T-cell (primary cell): ENCODE measurements at regions not wholly inside any gene's neighbourhood (a gene's known extent, or its start where the extent isn't known, plus 50 kb on each side); places are given as distances from the start of the nearest gene placed in this dataset.

Experiments used
- ATAC-seq, 4 experiments: fragments of 200-7000 bp in 3 of 4; fragments of 150-1000 bp in 1 of 4; cut with Tn5 transposase; replicated peaks in 1 of 4; 1 replicate in 3 of 4; 2 replicates in 1 of 4; pipeline ENCODE4 v1.10.0; 2021; ENCODE audit warnings: moderate library complexity in 3 of 4, mild to moderate bottlenecking in 2 of 4, moderate number of reproducible peaks in 1 of 4
- CTCF ChIA-PET, 2 donors: fragments of 300-600 bp; sonication (Branson Sonifier 250); formaldehyde crosslinking; loops; one replicate each; lab custom pipeline; 2022; ENCODE audit warnings: antibody characterized with exemption in 2 of 2; lab: Charles Lee
- POLR2A ChIA-PET, 2 donors: fragments of 300-600 bp; sonication (Branson Sonifier 250); formaldehyde crosslinking; loops; one replicate each; lab custom pipeline; 2022; ENCODE audit warnings: antibody characterized with exemption in 2 of 2; lab: Charles Lee
- DNase-seq, 35 experiments: peaks; one replicate each; pipeline versions ENCODE4 v3.0.0 to v3.0.0-alpha.2; 2013 to 2023
- H3K27ac ChIP-seq: one replicate; pipeline ENCODE4 v1.5.1; 2013; ENCODE audit warnings: low read length
- H3K27me3 ChIP-seq, 2 experiments: replicated peaks in 1 of 2; 1 replicate in 1 of 2; 2 replicates in 1 of 2; pipeline versions ENCODE4 v1.6.1 to v1.7.0; 2013; ENCODE audit warnings: low read length in 1 of 2, mixed read lengths in 1 of 2; ENCODE audit not compliant: control insufficient read depth in 2 of 2, insufficient read depth in 2 of 2; ENCODE audit errors: extremely low read depth in 1 of 2
- H3K36me3 ChIP-seq, 2 donors: 1 replicate in 1 of 2; 2 replicates in 1 of 2; pipeline versions ENCODE4 v1.6.1 to v1.7.0; 2013; ENCODE audit warnings: low read length in 1 of 2; ENCODE audit not compliant: control insufficient read depth in 2 of 2, insufficient read depth in 1 of 2; ENCODE audit errors: extremely low read depth in 1 of 2
- H3K4me1 ChIP-seq, 2 experiments: 1 replicate in 1 of 2; 2 replicates in 1 of 2; pipeline versions ENCODE4 v1.6.1 to v1.7.0; 2013; ENCODE audit warnings: low read length in 2 of 2, mixed read lengths in 1 of 2; ENCODE audit not compliant: insufficient read depth in 2 of 2, control insufficient read depth in 1 of 2; ENCODE audit errors: extremely low read depth in 1 of 2
- H3K4me3 ChIP-seq, 2 donors: 1 replicate in 1 of 2; 2 replicates in 1 of 2; pipeline versions ENCODE4 v1.5.1 to v1.7.0; 2013; ENCODE audit warnings: mild to moderate bottlenecking in 2 of 2, low read length in 1 of 2, moderate library complexity in 1 of 2; ENCODE audit not compliant: control insufficient read depth in 1 of 2; ENCODE audit errors: extremely low read depth in 1 of 2
- H3K9me3 ChIP-seq: 2 replicates; pipeline ENCODE4 v1.7.0; 2013
- H3K27ac Mint-ChIP-seq, 2 donors: one replicate each; pipeline ENCODE4 v1.8.0; 2020 to 2021; ENCODE audit warnings: mild to moderate bottlenecking in 2 of 2, mixed read lengths in 2 of 2
- H3K27me3 Mint-ChIP-seq, 2 donors: one replicate each; pipeline ENCODE4 v1.8.0; 2021 to 2022; ENCODE audit warnings: mixed read lengths in 2 of 2
- H3K36me3 Mint-ChIP-seq: one replicate; pipeline ENCODE4 v1.8.0; 2021; ENCODE audit warnings: mixed read lengths
- H3K4me1 Mint-ChIP-seq, 3 donors: one replicate each; pipeline ENCODE4 v1.8.0; 2020 to 2022; ENCODE audit warnings: mixed read lengths in 3 of 3, mild to moderate bottlenecking in 1 of 3
- H3K4me3 Mint-ChIP-seq, 3 donors: one replicate each; pipeline ENCODE4 v1.8.0; 2020 to 2022; ENCODE audit warnings: mild to moderate bottlenecking in 3 of 3, mixed read lengths in 3 of 3, moderate library complexity in 3 of 3
- H3K9me3 Mint-ChIP-seq, 3 donors: one replicate each; pipeline ENCODE4 v1.8.0; 2020 to 2022; ENCODE audit warnings: mixed read lengths in 3 of 3
- WGBS: methylation state at CpG from one replicate; pipeline ENCODE4 v1.1.5; 2013; ENCODE audit warnings: missing lambda C conversion rate; ENCODE audit not compliant: insufficient coverage; 5-methylcytosine and 5-hydroxymethylcytosine counted together

DNA sequence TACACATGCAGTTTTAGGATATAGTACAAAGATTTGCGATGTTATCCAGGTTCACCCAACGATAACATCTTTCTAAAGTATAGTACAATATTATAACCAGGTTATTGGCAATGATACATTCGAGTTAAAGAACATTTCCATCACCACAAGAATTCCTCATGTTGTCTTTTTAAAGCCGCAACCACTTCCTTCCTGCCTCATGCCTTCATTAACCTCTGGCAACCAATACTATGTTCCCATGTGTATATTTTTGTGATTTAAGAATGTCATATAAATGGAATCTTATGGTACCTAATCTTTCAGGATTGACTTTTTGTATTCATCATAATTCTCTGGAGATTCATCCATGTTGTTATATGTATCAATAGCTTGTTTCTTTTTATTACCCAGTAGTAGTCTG is 1183.2 kb downstream of the CDH11 start:
- no peaks in the 10 kb centered on the region for H3K4me1 ChIP-seq
- Mint-ChIP-seq H3K27me3 (no peaks in the 10 kb centered on the region), H3K36me3 (no peaks in the 10 kb centered on the region), H3K4me3 (no peak overlapping the region), H3K9me3 (peaks cover 26 to 42% (median 42%) of the 10 kb centered on the region in 3 donors), H3K4me1 (no peaks in the 10 kb centered on the region), H3K27ac (no peak overlapping the region)
- no peaks in the 10 kb centered on the region for H3K36me3 ChIP-seq
- no CpG with 5 or more reads among the region's 4 CpGs for WGBS
- ATAC-seq (no peak), DNase-seq (no peak)
- H3K27me3 ChIP-seq: no peaks in the 10 kb centered on the region
- ChIA-PET POLR2A (no interaction called here), CTCF (no interaction called here)
- peaks cover 5% of the 10 kb centered on the region for H3K9me3 ChIP-seq
- H3K27ac ChIP-seq: no peak overlapping the region
- no peak overlapping the region for H3K4me3 ChIP-seq

GRCh38 chr16:63933841-63934240 is 1188.0 kb downstream of the CDH11 start:
- Mint-ChIP-seq H3K27me3 (no peaks in the 10 kb centered on the region), H3K27ac (no peak overlapping the region), H3K4me3 (no peak overlapping the region), H3K36me3 (no peaks in the 10 kb centered on the region), H3K9me3 (peaks cover 16 to 34% (median 29%) of the 10 kb centered on the region in 3 donors), H3K4me1 (no peaks in the 10 kb centered on the region)
- Histone ChIP-seq H3K36me3 (no peaks in the 10 kb centered on the region), H3K4me1 (no peaks in the 10 kb centered on the region), H3K27me3 (no peaks in the 10 kb centered on the region), H3K4me3 (no peak overlapping the region), H3K27ac (no peak overlapping the region), H3K9me3 (peaks cover 5% of the 10 kb centered on the region)
- WGBS: no CpG with 5 or more reads among the region's 3 CpGs
- ATAC-seq (no peak), DNase-seq (no peak)
- ChIA-PET POLR2A (no interaction called here), CTCF (no interaction called here)

DNA sequence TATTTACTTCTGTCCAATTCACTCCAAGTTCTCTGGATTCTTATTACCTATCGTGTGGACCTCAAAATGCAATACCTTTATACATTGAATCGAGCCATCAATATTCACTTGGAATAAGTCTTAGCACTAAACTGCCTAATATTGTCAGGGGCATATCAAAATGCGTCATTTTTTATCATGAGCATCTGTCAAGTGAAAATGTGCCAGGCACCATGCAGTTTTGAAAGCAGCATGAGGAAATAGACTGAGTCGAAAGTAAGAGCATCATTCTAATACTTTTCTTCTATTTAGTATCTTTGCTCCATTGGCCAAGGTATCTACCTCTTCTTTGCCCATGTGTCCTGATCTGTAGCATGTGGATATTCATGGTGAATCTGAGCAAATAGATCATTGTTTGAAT is 1193.4 kb downstream of the CDH11 start:
- ChIA-PET POLR2A (no interaction called here), CTCF (no interaction called here)
- WGBS: 100% methylated on average over 1 of the region's 4 CpGs

DNA sequence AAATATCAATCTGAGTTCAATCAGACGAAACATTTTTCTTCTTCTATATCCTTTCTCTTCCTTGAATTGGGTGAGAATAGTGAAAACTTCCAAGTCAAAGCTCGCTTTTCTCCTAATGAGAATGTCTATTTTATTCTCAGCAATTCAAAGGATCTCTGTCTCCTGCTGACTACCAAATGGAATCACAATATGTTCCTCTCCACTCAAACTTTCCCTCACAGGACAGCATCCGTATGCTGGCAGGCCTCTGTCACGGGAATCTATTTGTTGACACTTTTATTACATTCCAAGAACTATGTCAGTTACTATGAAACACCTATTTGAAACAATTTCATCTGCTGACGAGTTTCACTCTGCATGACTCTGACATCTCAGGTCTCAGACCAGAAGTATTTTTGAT is 1196.6 kb downstream of the CDH11 start:
- Histone ChIP-seq H3K9me3 (no peaks in the 10 kb centered on the region), H3K4me1 (no peaks in the 10 kb centered on the region), H3K27me3 (no peaks in the 10 kb centered on the region), H3K4me3 (no peak overlapping the region), H3K27ac (no peak overlapping the region), H3K36me3 (no peaks in the 10 kb centered on the region)
- WGBS: 69% methylated on average over 3 of the region's 5 CpGs
- Mint-ChIP-seq H3K36me3 (no peaks in the 10 kb centered on the region), H3K27me3 (no peaks in the 10 kb centered on the region), H3K4me1 (no peaks in the 10 kb centered on the region), H3K9me3 (peaks cover 22 to 36% (median 35%) of the 10 kb centered on the region in 3 donors), H3K4me3 (no peak overlapping the region), H3K27ac (no peak overlapping the region)
- ChIA-PET CTCF (no interaction called here), POLR2A (no interaction called here)
- no peak for ATAC-seq
- no peak for DNase-seq

More for the DNA sequence above, 1193.4 kb downstream of the CDH11 start:
- H3K4me1 Mint-ChIP-seq: no peaks in the 10 kb centered on the region
- Histone ChIP-seq H3K4me1 (no peaks in the 10 kb centered on the region), H3K27ac (no peak overlapping the region), H3K27me3 (no peaks in the 10 kb centered on the region), H3K9me3 (no peaks in the 10 kb centered on the region), H3K36me3 (no peaks in the 10 kb centered on the region), H3K4me3 (no peak overlapping the region)
- no peak for ATAC-seq
- no peaks in the 10 kb centered on the region for H3K27me3 Mint-ChIP-seq
- H3K4me3 Mint-ChIP-seq: no peak overlapping the region
- no peak overlapping the region for H3K27ac Mint-ChIP-seq
- no peak for DNase-seq
- peaks cover 25 to 40% (median 38%) of the 10 kb centered on the region in 3 donors for H3K9me3 Mint-ChIP-seq
- no peaks in the 10 kb centered on the region for H3K36me3 Mint-ChIP-seq

DNA sequence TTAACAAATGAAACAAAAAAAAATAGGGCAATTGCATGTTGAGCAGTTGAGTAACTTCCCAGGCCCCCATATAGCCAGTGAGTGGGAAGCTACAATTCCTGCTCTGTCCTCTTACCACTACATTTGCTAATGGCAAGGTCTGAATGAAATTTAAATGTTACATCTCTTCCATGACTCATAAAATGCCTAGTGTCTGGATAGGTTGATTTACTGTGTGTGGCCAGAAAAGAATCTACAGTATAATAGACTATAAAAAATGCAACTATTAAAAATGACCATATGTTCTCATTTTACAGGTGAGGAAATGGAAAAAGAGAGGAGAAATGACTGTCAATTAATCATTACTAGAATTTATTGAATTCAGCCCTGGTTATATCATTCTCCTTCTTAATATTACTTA is 1199.3 kb downstream of the CDH11 start:
- no peaks in the 10 kb centered on the region for H3K4me1 ChIP-seq
- Mint-ChIP-seq H3K4me1 (no peaks in the 10 kb centered on the region), H3K36me3 (no peaks in the 10 kb centered on the region), H3K9me3 (peaks cover 26 to 49% (median 35%) of the 10 kb centered on the region in 3 donors), H3K27me3 (no peaks in the 10 kb centered on the region), H3K4me3 (no peak overlapping the region), H3K27ac (no peak overlapping the region)
- no peak overlapping the region for H3K27ac ChIP-seq
- POLR2A ChIA-PET: no interaction called here
- H3K9me3 ChIP-seq: no peaks in the 10 kb centered on the region
- CTCF ChIA-PET: no interaction called here
- no peaks in the 10 kb centered on the region for H3K27me3 ChIP-seq
- no peaks in the 10 kb centered on the region for H3K36me3 ChIP-seq
- DNase-seq (no peak), ATAC-seq (no peak)
- H3K4me3 ChIP-seq: no peak overlapping the region

DNA sequence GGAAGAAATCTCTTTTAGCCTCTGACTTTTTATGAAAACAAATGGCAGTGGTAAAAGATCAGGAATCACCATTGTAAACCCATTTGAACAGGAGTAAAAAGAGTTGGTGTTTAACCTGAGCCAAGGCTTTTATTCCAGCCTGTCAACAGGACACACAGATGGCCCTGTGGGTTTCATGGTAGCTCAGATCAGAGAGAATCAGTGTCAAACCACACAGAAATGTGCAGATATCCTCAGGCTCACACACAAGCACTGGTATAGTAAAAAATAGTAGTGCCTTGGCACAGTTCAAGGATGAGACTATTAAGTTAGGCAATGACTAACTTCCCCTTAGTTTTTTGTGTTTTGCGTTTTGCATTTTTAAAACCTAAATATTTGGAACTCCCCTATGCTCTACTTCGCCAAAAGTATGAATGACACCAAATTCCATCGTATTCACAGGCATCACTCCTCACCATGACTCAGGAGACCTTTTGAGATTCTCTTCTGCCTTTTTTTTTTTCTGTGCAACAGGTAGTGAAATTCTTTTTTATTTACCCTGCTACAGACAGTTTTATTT is 1200.0 kb downstream of the CDH11 start:
- Mint-ChIP-seq H3K4me3 (no peak overlapping the region), H3K36me3 (no peaks in the 10 kb centered on the region), H3K27me3 (no peaks in the 10 kb centered on the region), H3K9me3 (peaks cover 26 to 55% (median 37%) of the 10 kb centered on the region in 3 donors), H3K27ac (no peak overlapping the region), H3K4me1 (no peaks in the 10 kb centered on the region)
- no peak for ATAC-seq
- no CpG with 5 or more reads among the region's 3 CpGs for WGBS
- no peak for DNase-seq
- H3K4me3 ChIP-seq: no peak overlapping the region
- no peaks in the 10 kb centered on the region for H3K9me3 ChIP-seq
- no peaks in the 10 kb centered on the region for H3K36me3 ChIP-seq
- ChIA-PET CTCF (no interaction called here), POLR2A (no interaction called here)
- H3K4me1 ChIP-seq: no peaks in the 10 kb centered on the region
- H3K27me3 ChIP-seq: no peaks in the 10 kb centered on the region
- H3K27ac ChIP-seq: no peak overlapping the region

DNA sequence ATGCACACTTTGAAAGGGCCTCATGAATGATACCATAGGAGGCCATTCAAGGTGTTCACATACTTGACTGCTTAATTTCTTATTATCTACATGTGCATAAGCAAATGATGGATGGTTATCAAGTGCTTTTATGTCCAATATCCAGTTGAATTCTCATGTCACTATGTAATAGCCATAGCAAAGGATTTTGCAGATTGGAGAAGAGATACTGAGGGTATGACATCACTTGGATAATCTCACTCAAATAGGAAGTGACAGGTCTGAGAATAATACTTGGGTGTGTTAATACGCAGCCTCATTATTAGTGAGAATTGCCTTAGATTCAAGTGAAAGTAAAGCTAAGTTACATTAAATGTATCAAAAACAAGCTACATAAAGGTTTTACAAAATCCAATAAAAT is 1208.6 kb downstream of the CDH11 start:
- POLR2A ChIA-PET: no interaction called here
- DNase-seq: no peak
- H3K4me1 ChIP-seq: no peaks in the 10 kb centered on the region
- CTCF ChIA-PET: no interaction called here
- Mint-ChIP-seq H3K4me3 (no peak overlapping the region), H3K4me1 (no peaks in the 10 kb centered on the region), H3K9me3 (peaks cover 0 to 33% (median 24%) of the 10 kb centered on the region in 3 donors), H3K36me3 (no peaks in the 10 kb centered on the region), H3K27ac (no peak overlapping the region), H3K27me3 (no peaks in the 10 kb centered on the region)
- H3K27ac ChIP-seq: no peak overlapping the region
- WGBS: no CpG with 5 or more reads among the region's 1 CpG
- H3K36me3 ChIP-seq: no peaks in the 10 kb centered on the region
- H3K27me3 ChIP-seq: no peaks in the 10 kb centered on the region
- ATAC-seq: no peak
- H3K9me3 ChIP-seq: peaks cover 2% of the 10 kb centered on the region
- no peak overlapping the region for H3K4me3 ChIP-seq
